ENCODE measurements at regions not wholly inside any gene's neighbourhood (a gene's known extent, or its start where the extent isn't known, plus 50 kb on each side); places are given as distances from the start of the nearest gene placed in this dataset.

DNA sequence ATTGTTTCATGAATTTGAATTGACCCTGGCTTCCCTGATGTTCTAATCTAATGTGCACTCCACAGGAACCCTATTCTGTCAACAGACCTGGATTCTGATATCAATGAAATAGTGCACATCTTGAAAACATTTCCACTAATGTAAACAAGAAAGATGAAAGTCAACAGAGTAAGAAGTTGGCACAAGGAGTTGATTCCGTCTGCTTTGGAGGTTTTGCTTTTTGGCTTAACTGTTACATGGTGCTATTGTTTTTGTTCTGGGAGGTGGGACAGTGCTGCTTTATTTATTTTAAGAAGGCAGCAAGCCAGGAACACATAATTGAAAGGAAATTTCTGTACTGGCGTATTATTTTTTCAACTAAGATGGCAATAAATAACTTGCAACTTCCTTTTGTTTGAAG, 73.3 kb downstream of the LEPR start:
- Histone ChIP-seq H3K4ac (ENCODE audit: low read length) (no peak overlapping the region), H3K27ac (replicated peaks; ENCODE audit: low read length) (no peak overlapping the region), H2AK5ac (ENCODE audit: low read depth, low read length) (no peak overlapping the region), H3K9me3 (replicated peaks in 1 of 2; ENCODE audit: control insufficient read depth in 2 of 2, insufficient read depth in 1 of 2, low read depth in 1 of 2, low read length in 2 of 2) (no peaks in the 10 kb centered on the region), H3K9ac (ENCODE audit: low read depth, low read length, poor library complexity) (no peak overlapping the region), H3K36me3 (replicated peaks in 1 of 2; ENCODE audit: control insufficient read depth in 2 of 2, insufficient read depth in 2 of 2, low read length in 2 of 2) (no peaks in the 10 kb centered on the region), H3K4me1 (ENCODE audit: control insufficient read depth in 2 of 2, insufficient read depth in 1 of 2, low read depth in 1 of 2, low read length in 2 of 2) (no peaks in the 10 kb centered on the region), H3K4me3 (ENCODE audit: low read length in 2 of 2) (no peak overlapping the region), H3K18ac (ENCODE audit: low read length) (no peak overlapping the region), H2BK15ac (ENCODE audit: low read length) (no peak overlapping the region), H3K79me1 (ENCODE audit: low read depth, low read length) (no peaks in the 10 kb centered on the region), H2BK120ac (ENCODE audit: low read depth, low read length) (no peak overlapping the region), H3K23ac (ENCODE audit: low read depth, low read length, poor library complexity) (no peak overlapping the region), H3K4me2 (ENCODE audit: insufficient read depth, low read length, poor library complexity, severe bottlenecking) (no peak overlapping the region), H2AFZ (ENCODE audit: low read length) (no peak overlapping the region), H4K91ac (ENCODE audit: low read depth, low read length, poor library complexity) (no peak overlapping the region), H2BK5ac (ENCODE audit: low read length) (no peak overlapping the region), H3K14ac (ENCODE audit: low read length) (no peak overlapping the region), H4K8ac (ENCODE audit: low read depth, low read length) (no peak overlapping the region), H2BK12ac (ENCODE audit: low read length) (no peak overlapping the region), H3K27me3 (ENCODE audit: control insufficient read depth in 3 of 3, insufficient read depth in 3 of 3, low read depth in 1 of 3, low read length in 3 of 3) (no peaks in the 10 kb centered on the region)
- no peak for DNase-seq (ENCODE audit: low spot score)
- WGBS, 2 donors (ENCODE audit: extremely low coverage in 2 of 2, insufficient read length in 2 of 2, insufficient replicate concordance in 1 of 2) = no CpG with 5 or more reads among the region's 2 CpGs

DNA sequence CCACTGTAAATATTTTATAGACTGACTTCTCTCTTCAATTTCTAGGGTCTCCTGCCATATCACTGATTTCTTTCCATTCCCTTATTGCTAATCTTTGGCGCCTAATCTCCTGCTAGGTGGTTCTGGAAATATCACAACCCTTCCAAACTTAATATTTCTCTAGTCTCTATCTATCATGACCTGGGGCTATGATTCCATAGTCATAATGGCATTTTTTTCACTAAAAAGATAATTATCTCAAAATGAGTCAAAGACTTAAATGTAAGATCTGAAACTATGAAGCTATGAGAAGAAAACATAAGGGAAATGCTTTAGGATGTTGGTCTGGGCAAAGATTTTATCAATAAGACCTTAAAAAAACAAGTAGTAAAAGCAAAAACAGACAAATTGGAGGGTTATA, 74.2 kb downstream of the LEPR start:
- no peak overlapping the region for H3K9ac ChIP-seq (ENCODE audit: low read depth, low read length, poor library complexity)
- H2BK120ac ChIP-seq (ENCODE audit: low read depth, low read length) = no peak overlapping the region
- no peaks in the 10 kb centered on the region for H3K9me3 ChIP-seq (replicated peaks in 1 of 2; ENCODE audit: control insufficient read depth in 2 of 2, insufficient read depth in 1 of 2, low read depth in 1 of 2, low read length in 2 of 2)
- no peaks in the 10 kb centered on the region for H3K4me1 ChIP-seq (ENCODE audit: control insufficient read depth in 2 of 2, insufficient read depth in 1 of 2, low read depth in 1 of 2, low read length in 2 of 2)
- no peak overlapping the region for H3K23ac ChIP-seq (ENCODE audit: low read depth, low read length, poor library complexity)
- no peak overlapping the region for H3K4me3 ChIP-seq (ENCODE audit: low read length in 2 of 2)
- no peak overlapping the region for H3K18ac ChIP-seq (ENCODE audit: low read length)
- DNase-seq (ENCODE audit: low spot score) = no peak
- H3K4me2 ChIP-seq (ENCODE audit: insufficient read depth, low read length, poor library complexity, severe bottlenecking) = no peak overlapping the region
- H3K79me1 ChIP-seq (ENCODE audit: low read depth, low read length) = no peaks in the 10 kb centered on the region
- H2BK12ac ChIP-seq (ENCODE audit: low read length) = no peak overlapping the region
- no peak overlapping the region for H2BK5ac ChIP-seq (ENCODE audit: low read length)
- H3K14ac ChIP-seq (ENCODE audit: low read length) = no peak overlapping the region
- no peak overlapping the region for H4K91ac ChIP-seq (ENCODE audit: low read depth, low read length, poor library complexity)
- H3K36me3 ChIP-seq (replicated peaks in 1 of 2; ENCODE audit: control insufficient read depth in 2 of 2, insufficient read depth in 2 of 2, low read length in 2 of 2) = no peaks in the 10 kb centered on the region
- no peaks in the 10 kb centered on the region for H3K27me3 ChIP-seq (ENCODE audit: control insufficient read depth in 3 of 3, insufficient read depth in 3 of 3, low read depth in 1 of 3, low read length in 3 of 3)
- no peak overlapping the region for H3K4ac ChIP-seq (ENCODE audit: low read length)
- H3K27ac ChIP-seq (replicated peaks; ENCODE audit: low read length) = no peak overlapping the region
- H2BK15ac ChIP-seq (ENCODE audit: low read length) = no peak overlapping the region
- H2AK5ac ChIP-seq (ENCODE audit: low read depth, low read length) = no peak overlapping the region
- H4K8ac ChIP-seq (ENCODE audit: low read depth, low read length) = no peak overlapping the region
- no CpG with 5 or more reads among the region's 1 CpG for WGBS, 2 donors (ENCODE audit: extremely low coverage in 2 of 2, insufficient read length in 2 of 2, insufficient replicate concordance in 1 of 2)
- no peak overlapping the region for H2AFZ ChIP-seq (ENCODE audit: low read length)

DNA sequence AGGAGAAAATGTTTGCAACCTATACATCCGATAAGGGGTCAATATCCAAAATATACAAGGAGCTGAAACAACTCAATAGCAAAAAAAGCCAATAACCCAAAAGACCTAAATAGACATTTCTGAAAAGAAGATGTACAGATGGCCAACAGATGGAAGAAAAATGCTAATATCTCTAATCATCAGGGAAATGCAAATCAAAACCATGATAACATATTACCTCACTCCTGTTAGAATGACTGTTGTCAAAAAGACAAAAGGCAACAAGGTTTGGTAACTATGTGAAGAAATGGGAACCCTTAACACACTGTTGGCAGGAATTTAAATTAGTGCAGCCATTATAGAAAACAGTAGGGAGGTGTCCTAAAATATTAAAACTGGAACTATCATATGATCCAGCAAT, 74.7 kb downstream of the LEPR start:
- no peak overlapping the region for H2BK12ac ChIP-seq (ENCODE audit: low read length)
- no peak overlapping the region for H4K91ac ChIP-seq (ENCODE audit: low read depth, low read length, poor library complexity)
- no peak overlapping the region for H3K27ac ChIP-seq (replicated peaks; ENCODE audit: low read length)
- H2BK120ac ChIP-seq (ENCODE audit: low read depth, low read length) = no peak overlapping the region
- no peaks in the 10 kb centered on the region for H3K79me1 ChIP-seq (ENCODE audit: low read depth, low read length)
- no peaks in the 10 kb centered on the region for H3K27me3 ChIP-seq (ENCODE audit: control insufficient read depth in 3 of 3, insufficient read depth in 3 of 3, low read depth in 1 of 3, low read length in 3 of 3)
- H3K4me2 ChIP-seq (ENCODE audit: insufficient read depth, low read length, poor library complexity, severe bottlenecking) = no peak overlapping the region
- H3K23ac ChIP-seq (ENCODE audit: low read depth, low read length, poor library complexity) = no peak overlapping the region
- no peak overlapping the region for H4K8ac ChIP-seq (ENCODE audit: low read depth, low read length)
- H2BK15ac ChIP-seq (ENCODE audit: low read length) = no peak overlapping the region
- H3K9me3 ChIP-seq (replicated peaks in 1 of 2; ENCODE audit: control insufficient read depth in 2 of 2, insufficient read depth in 1 of 2, low read depth in 1 of 2, low read length in 2 of 2) = no peaks in the 10 kb centered on the region
- H3K36me3 ChIP-seq (replicated peaks in 1 of 2; ENCODE audit: control insufficient read depth in 2 of 2, insufficient read depth in 2 of 2, low read length in 2 of 2) = no peaks in the 10 kb centered on the region
- H3K9ac ChIP-seq (ENCODE audit: low read depth, low read length, poor library complexity) = no peak overlapping the region
- no CpG with 5 or more reads among the region's 1 CpG for WGBS, 2 donors (ENCODE audit: extremely low coverage in 2 of 2, insufficient read length in 2 of 2, insufficient replicate concordance in 1 of 2)
- no peak overlapping the region for H2BK5ac ChIP-seq (ENCODE audit: low read length)
- H3K18ac ChIP-seq (ENCODE audit: low read length) = no peak overlapping the region
- H3K4ac ChIP-seq (ENCODE audit: low read length) = no peak overlapping the region
- H3K4me1 ChIP-seq (ENCODE audit: control insufficient read depth in 2 of 2, insufficient read depth in 1 of 2, low read depth in 1 of 2, low read length in 2 of 2) = no peaks in the 10 kb centered on the region
- DNase-seq (ENCODE audit: low spot score) = no peak
- no peak overlapping the region for H3K4me3 ChIP-seq (ENCODE audit: low read length in 2 of 2)
- H3K14ac ChIP-seq (ENCODE audit: low read length) = no peak overlapping the region
- no peak overlapping the region for H2AFZ ChIP-seq (ENCODE audit: low read length)
- no peak overlapping the region for H2AK5ac ChIP-seq (ENCODE audit: low read depth, low read length)

DNA sequence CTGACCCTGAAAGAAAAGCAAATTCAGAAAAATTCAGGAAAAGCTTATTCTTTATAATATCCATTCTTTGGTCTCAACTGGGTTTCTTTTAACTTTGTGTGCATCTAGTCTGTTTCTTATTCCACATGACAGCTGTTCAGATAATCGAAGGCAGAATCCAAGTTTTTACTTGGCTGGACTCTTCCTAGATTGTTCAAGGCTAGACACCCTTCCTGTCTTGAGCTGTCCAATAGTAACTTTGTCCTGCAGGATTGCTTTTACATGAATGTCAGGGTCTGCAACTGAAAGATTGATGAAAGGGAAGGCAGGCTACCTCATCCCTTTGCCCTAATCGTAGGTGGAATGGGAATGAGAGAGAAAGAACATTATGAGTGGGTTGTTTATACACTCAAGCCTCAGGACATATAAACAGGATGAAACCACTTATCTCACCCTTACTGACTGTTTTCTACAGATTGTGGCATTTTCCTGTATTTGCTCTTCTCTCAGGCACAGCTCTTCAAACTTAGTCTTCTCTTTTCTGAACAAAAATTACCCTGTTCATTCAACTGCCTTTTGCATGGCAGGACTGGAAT, 76.9 kb downstream of the LEPR start:
- H3K4ac ChIP-seq (ENCODE audit: low read length) = no peak overlapping the region
- no CpG with 5 or more reads among the region's 2 CpGs for WGBS, 2 donors (ENCODE audit: extremely low coverage in 2 of 2, insufficient read length in 2 of 2, insufficient replicate concordance in 1 of 2)
- no peak overlapping the region for H3K23ac ChIP-seq (ENCODE audit: low read depth, low read length, poor library complexity)
- H3K14ac ChIP-seq (ENCODE audit: low read length) = no peak overlapping the region
- no peak overlapping the region for H2AK5ac ChIP-seq (ENCODE audit: low read depth, low read length)
- no peak overlapping the region for H2BK15ac ChIP-seq (ENCODE audit: low read length)
- no peak overlapping the region for H3K4me3 ChIP-seq (ENCODE audit: low read length in 2 of 2)
- H3K27ac ChIP-seq (replicated peaks; ENCODE audit: low read length) = no peak overlapping the region
- no peak overlapping the region for H2AFZ ChIP-seq (ENCODE audit: low read length)
- no peak overlapping the region for H4K91ac ChIP-seq (ENCODE audit: low read depth, low read length, poor library complexity)
- no peaks in the 10 kb centered on the region for H3K4me1 ChIP-seq (ENCODE audit: control insufficient read depth in 2 of 2, insufficient read depth in 1 of 2, low read depth in 1 of 2, low read length in 2 of 2)
- H3K4me2 ChIP-seq (ENCODE audit: insufficient read depth, low read length, poor library complexity, severe bottlenecking) = no peak overlapping the region
- H3K36me3 ChIP-seq (replicated peaks in 1 of 2; ENCODE audit: control insufficient read depth in 2 of 2, insufficient read depth in 2 of 2, low read length in 2 of 2) = no peaks in the 10 kb centered on the region
- no peak for DNase-seq (ENCODE audit: low spot score)
- H4K8ac ChIP-seq (ENCODE audit: low read depth, low read length) = no peak overlapping the region
- no peak overlapping the region for H3K18ac ChIP-seq (ENCODE audit: low read length)
- H3K27me3 ChIP-seq (ENCODE audit: control insufficient read depth in 3 of 3, insufficient read depth in 3 of 3, low read depth in 1 of 3, low read length in 3 of 3) = no peaks in the 10 kb centered on the region
- no peaks in the 10 kb centered on the region for H3K79me1 ChIP-seq (ENCODE audit: low read depth, low read length)
- H3K9me3 ChIP-seq (replicated peaks in 1 of 2; ENCODE audit: control insufficient read depth in 2 of 2, insufficient read depth in 1 of 2, low read depth in 1 of 2, low read length in 2 of 2) = no peaks in the 10 kb centered on the region
- H2BK120ac ChIP-seq (ENCODE audit: low read depth, low read length) = no peak overlapping the region
- no peak overlapping the region for H3K9ac ChIP-seq (ENCODE audit: low read depth, low read length, poor library complexity)
- H2BK12ac ChIP-seq (ENCODE audit: low read length) = no peak overlapping the region
- H2BK5ac ChIP-seq (ENCODE audit: low read length) = no peak overlapping the region
